ENCODE measurements at regions not wholly inside any gene's neighbourhood (a gene's known extent, or its start where the extent isn't known, plus 50 kb on each side); places are given as distances from the start of the nearest gene placed in this dataset.

DNA sequence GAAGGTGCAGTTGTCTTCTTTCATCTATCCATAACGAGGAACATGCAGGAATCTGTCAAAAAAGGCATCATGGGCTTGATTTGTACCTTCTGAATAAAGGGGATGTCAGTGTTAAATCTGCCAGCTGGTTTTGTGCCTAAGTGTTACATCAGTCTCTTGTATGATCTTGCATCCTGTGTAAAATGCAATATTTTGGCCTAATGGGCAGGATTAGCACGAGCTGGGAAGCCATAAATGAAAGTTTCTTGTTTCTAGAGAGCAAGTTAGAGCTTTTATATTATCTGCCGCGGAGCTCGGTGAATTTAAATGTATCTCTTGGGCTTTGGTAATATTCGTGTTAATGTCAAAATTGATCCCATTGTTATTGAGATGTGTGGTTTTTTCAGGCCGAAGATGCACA is 526.1 kb upstream of the WWC1 start:
- no peak for TF ChIP-seq CTCF (IDR thresholded peaks at IDR 0.05 in 4 of 5, conservative IDR thresholded peaks at IDR 0.05 in 1 of 5)
- no peak for TF ChIP-seq POLR2A (IDR thresholded peaks at IDR 0.05)

All from gastrocnemius medialis (tissue), 4 donors.